Fibroblast of villous mesenchyme (primary cell): ENCODE measurements at regions not wholly inside any gene's neighbourhood (a gene's known extent, or its start where the extent isn't known, plus 50 kb on each side); places are given as distances from the start of the nearest gene placed in this dataset.

Experiments
- DNase-seq: peaks from one replicate; pipeline ENCODE4 v3.0.0-alpha.2; 2010; ENCODE audit warnings: low read depth
- H3K4me3 ChIP-seq: 2 replicates; pipeline ENCODE4 v1.5.1; 2011; ENCODE audit warnings: low read depth, mild to moderate bottlenecking, low read length
- CTCF ChIP-seq: IDR thresholded peaks from 2 replicates; pipeline ENCODE4 v1.5.1; 2012; ENCODE audit warnings: low read depth, mild to moderate bottlenecking, low read length; ENCODE audit not compliant: insufficient read depth

GRCh38 chr16:27691721-27692120 lies 141.8 kb downstream of the KATNIP start:
- no peak for DNase-seq
- no peak for TF ChIP-seq CTCF

GRCh38 chr16:27692576-27692975 lies 142.6 kb downstream of the KATNIP start:
- DNase-seq = no peak
- no peak for TF ChIP-seq CTCF
- H3K4me3 ChIP-seq = no peak overlapping the region

More at GRCh38 chr16:27691721-27692120, 141.8 kb downstream of the KATNIP start:
- no peak overlapping the region for H3K4me3 ChIP-seq

GRCh38 chr16:27695161-27695560 lies 145.2 kb downstream of the KATNIP start:
- H3K4me3 ChIP-seq = no peak overlapping the region
- no peak for DNase-seq
- TF ChIP-seq CTCF = no peak

GRCh38 chr16:27698266-27698665 lies 148.3 kb downstream of the KATNIP start:
- TF ChIP-seq CTCF = peak; percentile 38
- no peak for DNase-seq
- no peak overlapping the region for H3K4me3 ChIP-seq

- no peak for TF ChIP-seq CTCF
- H3K4me3 ChIP-seq = no peak overlapping the region
- DNase-seq = no peak
These were observed 148.8 kb downstream of the KATNIP start for GRCh38 chr16:27698746-27699145.

GRCh38 chr16:27699540-27699939 lies 149.6 kb downstream of the KATNIP start:
- DNase-seq = no peak
- H3K4me3 ChIP-seq = no peak overlapping the region
- TF ChIP-seq CTCF = peak; percentile 2

GRCh38 chr16:27700304-27700995 lies 150.5 kb downstream of the KATNIP start:
- no peak overlapping the region for H3K4me3 ChIP-seq
- no peak for TF ChIP-seq CTCF
- no peak for DNase-seq
